Testis (tissue), 2 donors: ENCODE measurements at regions not wholly inside any gene's neighbourhood (a gene's known extent, or its start where the extent isn't known, plus 50 kb on each side); places are given as distances from the start of the nearest gene placed in this dataset.
"Not testable (repeated sequence)": the region's sequence is repeated elsewhere in the genome, so short reads cannot be mapped to it uniquely, and the experiment has no call there.

Experiments
- POLR2A ChIP-seq: fragments of 450-650 bp; IDR thresholded peaks from one replicate; pipeline ENCODE4 v1.6.1; 2017; ENCODE audit warnings: antibody characterized with exemption, mild to moderate bottlenecking, moderate library complexity
- TF ChIP-seq, protein P1 (sequence below), 3 experiments: fragments of 450-650 bp in 2 of 3; fragments of 200-600 bp in 1 of 3; sonication (generic) in 1 of 3; IDR thresholded peaks; one replicate each; pipeline ENCODE4 v1.5.1; 2016 to 2019; ENCODE audit warnings: antibody characterized with exemption in 3 of 3, mild to moderate bottlenecking in 2 of 3, moderate library complexity in 1 of 3

DNA sequence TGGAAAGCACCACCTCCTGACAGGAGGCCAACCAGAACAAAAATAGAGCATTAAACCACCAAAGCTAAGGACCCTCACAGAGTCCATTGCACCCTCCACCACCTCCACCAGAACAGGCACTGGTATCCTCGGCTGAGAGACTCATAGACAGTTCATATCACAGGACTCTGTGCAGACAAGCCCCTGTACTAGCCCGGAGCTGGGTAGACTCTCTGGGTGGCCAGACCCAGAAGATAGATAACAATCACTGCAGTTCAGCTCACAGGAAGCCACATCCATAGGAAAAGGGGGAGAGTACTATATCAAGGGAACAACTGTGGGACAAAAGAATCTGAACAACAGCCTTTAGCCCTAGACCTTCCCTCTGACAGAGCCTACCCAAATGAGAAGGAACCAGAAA, 67.4 kb upstream of the SSTR4 start:
- TF ChIP-seq POLR2A: not testable (repeated sequence)
- TF ChIP-seq, protein P1, sequence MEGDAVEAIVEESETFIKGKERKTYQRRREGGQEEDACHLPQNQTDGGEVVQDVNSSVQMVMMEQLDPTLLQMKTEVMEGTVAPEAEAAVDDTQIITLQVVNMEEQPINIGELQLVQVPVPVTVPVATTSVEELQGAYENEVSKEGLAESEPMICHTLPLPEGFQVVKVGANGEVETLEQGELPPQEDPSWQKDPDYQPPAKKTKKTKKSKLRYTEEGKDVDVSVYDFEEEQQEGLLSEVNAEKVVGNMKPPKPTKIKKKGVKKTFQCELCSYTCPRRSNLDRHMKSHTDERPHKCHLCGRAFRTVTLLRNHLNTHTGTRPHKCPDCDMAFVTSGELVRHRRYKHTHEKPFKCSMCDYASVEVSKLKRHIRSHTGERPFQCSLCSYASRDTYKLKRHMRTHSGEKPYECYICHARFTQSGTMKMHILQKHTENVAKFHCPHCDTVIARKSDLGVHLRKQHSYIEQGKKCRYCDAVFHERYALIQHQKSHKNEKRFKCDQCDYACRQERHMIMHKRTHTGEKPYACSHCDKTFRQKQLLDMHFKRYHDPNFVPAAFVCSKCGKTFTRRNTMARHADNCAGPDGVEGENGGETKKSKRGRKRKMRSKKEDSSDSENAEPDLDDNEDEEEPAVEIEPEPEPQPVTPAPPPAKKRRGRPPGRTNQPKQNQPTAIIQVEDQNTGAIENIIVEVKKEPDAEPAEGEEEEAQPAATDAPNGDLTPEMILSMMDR (IDR thresholded peaks at IDR 0.05): not testable (repeated sequence)
